ENCODE measurements at regions not wholly inside any gene's neighbourhood (a gene's known extent, or its start where the extent isn't known, plus 50 kb on each side); places are given as distances from the start of the nearest gene placed in this dataset.

DNA sequence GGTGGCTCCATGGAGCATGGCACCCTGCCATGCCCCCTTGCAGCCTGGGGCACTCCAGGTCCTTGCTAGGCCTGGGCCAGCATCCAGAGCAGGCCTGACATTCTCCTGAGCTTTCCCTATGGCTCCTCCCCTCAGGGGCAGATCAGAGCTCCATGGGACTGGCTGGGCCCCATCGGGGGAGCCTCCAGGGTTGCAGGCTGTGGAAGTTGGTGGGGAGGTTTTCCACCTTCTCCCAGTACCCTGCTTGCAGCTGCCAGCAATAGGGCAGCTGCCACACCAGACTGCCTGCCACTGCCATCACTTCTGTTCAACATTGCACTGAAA is 75.7 kb upstream of the TP63 start:
- Histone ChIP-seq H3K4me3 (ENCODE audit: low read length) (no peak overlapping the region), H3K36me3 (ENCODE audit: insufficient read depth, low read length) (no peaks in the 10 kb centered on the region), H3K9me2 (ENCODE audit: insufficient read depth, low read length) (no peaks in the 10 kb centered on the region), H3F3A (ENCODE audit: insufficient read depth, low read length, poor library complexity, severe bottlenecking) (no peaks in the 10 kb centered on the region), H3K9ac (ENCODE audit: low read length) (no peak overlapping the region), H3K9me3 (ENCODE audit: low read length) (no peaks in the 10 kb centered on the region), H3K27me3 (ENCODE audit: insufficient read depth, low read depth, low read length) (no peaks in the 10 kb centered on the region), H3K4me2 (ENCODE audit: low read length) (no peak overlapping the region), H3K79me2 (replicated peaks; ENCODE audit: insufficient read depth, low read length) (no peaks in the 10 kb centered on the region), H2AFZ (ENCODE audit: low read depth, low read length) (no peak overlapping the region), H4K20me1 (ENCODE audit: insufficient read depth) (no peaks in the 10 kb centered on the region), H3K27ac (ENCODE audit: low read length) (no peak overlapping the region)
- TF ChIP-seq EZH2 (IDR thresholded peaks at IDR 0.05; ENCODE audit: borderline replicate concordance, insufficient read depth, low read length, poor library complexity, severe bottlenecking), result no peak
- no peak for TF ChIP-seq POLR2AphosphoS5 (IDR thresholded peaks at IDR 0.05)
- no peak for TF ChIP-seq MXI1 (conservative IDR thresholded peaks at IDR 0.05; ENCODE audit: poor library complexity, severe bottlenecking)
- TF ChIP-seq SMC3 (conservative IDR thresholded peaks at IDR 0.05; ENCODE audit: poor library complexity), result no peak
- TF ChIP-seq TAF1 (IDR thresholded peaks at IDR 0.05; ENCODE audit: low read depth), result no peak
- no peak for TF ChIP-seq EP300 (conservative IDR thresholded peaks at IDR 0.05; ENCODE audit: poor library complexity, severe bottlenecking)
- TF ChIP-seq RAD21 (conservative IDR thresholded peaks at IDR 0.05), result no peak
- TF ChIP-seq, protein P1, sequence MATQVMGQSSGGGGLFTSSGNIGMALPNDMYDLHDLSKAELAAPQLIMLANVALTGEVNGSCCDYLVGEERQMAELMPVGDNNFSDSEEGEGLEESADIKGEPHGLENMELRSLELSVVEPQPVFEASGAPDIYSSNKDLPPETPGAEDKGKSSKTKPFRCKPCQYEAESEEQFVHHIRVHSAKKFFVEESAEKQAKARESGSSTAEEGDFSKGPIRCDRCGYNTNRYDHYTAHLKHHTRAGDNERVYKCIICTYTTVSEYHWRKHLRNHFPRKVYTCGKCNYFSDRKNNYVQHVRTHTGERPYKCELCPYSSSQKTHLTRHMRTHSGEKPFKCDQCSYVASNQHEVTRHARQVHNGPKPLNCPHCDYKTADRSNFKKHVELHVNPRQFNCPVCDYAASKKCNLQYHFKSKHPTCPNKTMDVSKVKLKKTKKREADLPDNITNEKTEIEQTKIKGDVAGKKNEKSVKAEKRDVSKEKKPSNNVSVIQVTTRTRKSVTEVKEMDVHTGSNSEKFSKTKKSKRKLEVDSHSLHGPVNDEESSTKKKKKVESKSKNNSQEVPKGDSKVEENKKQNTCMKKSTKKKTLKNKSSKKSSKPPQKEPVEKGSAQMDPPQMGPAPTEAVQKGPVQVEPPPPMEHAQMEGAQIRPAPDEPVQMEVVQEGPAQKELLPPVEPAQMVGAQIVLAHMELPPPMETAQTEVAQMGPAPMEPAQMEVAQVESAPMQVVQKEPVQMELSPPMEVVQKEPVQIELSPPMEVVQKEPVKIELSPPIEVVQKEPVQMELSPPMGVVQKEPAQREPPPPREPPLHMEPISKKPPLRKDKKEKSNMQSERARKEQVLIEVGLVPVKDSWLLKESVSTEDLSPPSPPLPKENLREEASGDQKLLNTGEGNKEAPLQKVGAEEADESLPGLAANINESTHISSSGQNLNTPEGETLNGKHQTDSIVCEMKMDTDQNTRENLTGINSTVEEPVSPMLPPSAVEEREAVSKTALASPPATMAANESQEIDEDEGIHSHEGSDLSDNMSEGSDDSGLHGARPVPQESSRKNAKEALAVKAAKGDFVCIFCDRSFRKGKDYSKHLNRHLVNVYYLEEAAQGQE (IDR thresholded peaks at IDR 0.05; ENCODE audit: borderline replicate concordance), result no peak
- TF ChIP-seq, protein P2, sequence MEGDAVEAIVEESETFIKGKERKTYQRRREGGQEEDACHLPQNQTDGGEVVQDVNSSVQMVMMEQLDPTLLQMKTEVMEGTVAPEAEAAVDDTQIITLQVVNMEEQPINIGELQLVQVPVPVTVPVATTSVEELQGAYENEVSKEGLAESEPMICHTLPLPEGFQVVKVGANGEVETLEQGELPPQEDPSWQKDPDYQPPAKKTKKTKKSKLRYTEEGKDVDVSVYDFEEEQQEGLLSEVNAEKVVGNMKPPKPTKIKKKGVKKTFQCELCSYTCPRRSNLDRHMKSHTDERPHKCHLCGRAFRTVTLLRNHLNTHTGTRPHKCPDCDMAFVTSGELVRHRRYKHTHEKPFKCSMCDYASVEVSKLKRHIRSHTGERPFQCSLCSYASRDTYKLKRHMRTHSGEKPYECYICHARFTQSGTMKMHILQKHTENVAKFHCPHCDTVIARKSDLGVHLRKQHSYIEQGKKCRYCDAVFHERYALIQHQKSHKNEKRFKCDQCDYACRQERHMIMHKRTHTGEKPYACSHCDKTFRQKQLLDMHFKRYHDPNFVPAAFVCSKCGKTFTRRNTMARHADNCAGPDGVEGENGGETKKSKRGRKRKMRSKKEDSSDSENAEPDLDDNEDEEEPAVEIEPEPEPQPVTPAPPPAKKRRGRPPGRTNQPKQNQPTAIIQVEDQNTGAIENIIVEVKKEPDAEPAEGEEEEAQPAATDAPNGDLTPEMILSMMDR (IDR thresholded peaks at IDR 0.05; ENCODE audit: poor library complexity, severe bottlenecking), result no peak

DNA sequence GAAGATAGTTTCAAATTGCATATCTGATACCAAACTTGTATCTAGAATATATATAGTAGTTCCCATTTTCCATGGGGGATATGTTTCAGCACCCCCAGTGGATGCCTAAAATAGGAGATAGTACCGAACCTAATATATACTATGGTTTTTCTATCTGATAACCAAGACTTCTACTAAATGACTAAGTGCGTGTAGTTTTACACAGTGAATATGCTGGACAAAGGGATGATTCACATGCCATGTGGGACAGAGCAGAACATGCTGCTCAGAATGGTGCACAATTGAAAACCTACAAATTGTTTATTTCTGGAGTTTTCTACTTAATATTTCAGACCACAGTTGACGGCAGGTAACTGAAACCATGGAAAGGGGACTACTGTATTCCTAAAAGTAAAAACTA is 73.4 kb upstream of the TP63 start:
- Histone ChIP-seq H3K27me3 (ENCODE audit: insufficient read depth, low read depth, low read length) (no peaks in the 10 kb centered on the region), H3K4me3 (ENCODE audit: low read length) (no peak overlapping the region), H3K79me2 (replicated peaks; ENCODE audit: insufficient read depth, low read length) (no peaks in the 10 kb centered on the region), H3K9me3 (ENCODE audit: low read length) (no peaks in the 10 kb centered on the region), H3K9ac (ENCODE audit: low read length) (no peak overlapping the region), H3K9me2 (ENCODE audit: insufficient read depth, low read length) (no peaks in the 10 kb centered on the region), H3K4me2 (ENCODE audit: low read length) (no peak overlapping the region), H4K20me1 (ENCODE audit: insufficient read depth) (no peaks in the 10 kb centered on the region), H2AFZ (ENCODE audit: low read depth, low read length) (no peak overlapping the region), H3K27ac (ENCODE audit: low read length) (no peak overlapping the region), H3K36me3 (ENCODE audit: insufficient read depth, low read length) (no peaks in the 10 kb centered on the region), H3F3A (ENCODE audit: insufficient read depth, low read length, poor library complexity, severe bottlenecking) (no peaks in the 10 kb centered on the region)
- TF ChIP-seq, protein P2 (IDR thresholded peaks at IDR 0.05; ENCODE audit: poor library complexity, severe bottlenecking), result no peak
- TF ChIP-seq RAD21 (conservative IDR thresholded peaks at IDR 0.05) (no peak), MXI1 (conservative IDR thresholded peaks at IDR 0.05; ENCODE audit: poor library complexity, severe bottlenecking) (no peak), EP300 (conservative IDR thresholded peaks at IDR 0.05; ENCODE audit: poor library complexity, severe bottlenecking) (no peak), SMC3 (conservative IDR thresholded peaks at IDR 0.05; ENCODE audit: poor library complexity) (no peak), TAF1 (IDR thresholded peaks at IDR 0.05; ENCODE audit: low read depth) (no peak), EZH2 (IDR thresholded peaks at IDR 0.05; ENCODE audit: borderline replicate concordance, insufficient read depth, low read length, poor library complexity, severe bottlenecking) (no peak), POLR2AphosphoS5 (IDR thresholded peaks at IDR 0.05) (no peak)
- TF ChIP-seq, protein P1 (IDR thresholded peaks at IDR 0.05; ENCODE audit: borderline replicate concordance), result no peak
